DND-41 (cell line): ENCODE measurements at regions not wholly inside any gene's neighbourhood (a gene's known extent, or its start where the extent isn't known, plus 50 kb on each side); places are given as distances from the start of the nearest gene placed in this dataset.

Source experiments
- ATAC-seq: fragments of 200-7000 bp; cut with Tn5 transposase; 3 replicates; pipeline ENCODE4 v1.9.1; 2021; ENCODE audit warnings: low read depth; ENCODE audit not compliant: insufficient read depth
- DNase-seq: peaks from one replicate; pipeline ENCODE4 v3.0.0-alpha.2; 2020
- H2AFZ ChIP-seq: 2 replicates; pipeline ENCODE4 v1.6.0; 2012; ENCODE audit warnings: low read depth, low read length
- H3K27ac ChIP-seq: 2 replicates; pipeline ENCODE4 v1.5.1; 2012; ENCODE audit warnings: low read length, inconsistent platforms
- H3K27me3 ChIP-seq: fragments of 200-600 bp; sonication (generic); 2 replicates; pipeline ENCODE4 v1.6.0; 2012; ENCODE audit warnings: low read length, mild to moderate bottlenecking, inconsistent platforms; ENCODE audit not compliant: insufficient read depth, poor library complexity
- H3K36me3 ChIP-seq: 2 replicates; pipeline ENCODE4 v1.5.1; 2012; ENCODE audit warnings: low read length, inconsistent platforms; ENCODE audit not compliant: insufficient read depth
- H3K4me1 ChIP-seq: 2 replicates; pipeline ENCODE4 v1.5.1; 2012; ENCODE audit warnings: mild to moderate bottlenecking, low read length; ENCODE audit not compliant: insufficient read depth
- H3K4me2 ChIP-seq: 2 replicates; pipeline ENCODE4 v1.6.0; 2012; ENCODE audit warnings: mild to moderate bottlenecking, moderate library complexity, low read length, inconsistent platforms; ENCODE audit not compliant: insufficient read depth
- H3K4me3 ChIP-seq, 2 experiments: fragments of 200-600 bp in 1 of 2; shearing (Covaris generic) in 1 of 2; 2 replicates each; pipeline ENCODE4 v1.5.1; 2012 to 2016; ENCODE audit warnings: inconsistent platforms in 2 of 2, low read length in 2 of 2, mild to moderate bottlenecking in 2 of 2, low read depth in 1 of 2, moderate library complexity in 1 of 2
- H3K79me2 ChIP-seq: 2 replicates; pipeline ENCODE4 v1.6.0; 2012; ENCODE audit warnings: low read length, inconsistent platforms; ENCODE audit not compliant: insufficient read depth
- H3K9ac ChIP-seq: 2 replicates; pipeline ENCODE4 v1.6.0; 2012; ENCODE audit warnings: low read depth, mild to moderate bottlenecking, inconsistent platforms, low read length, moderate library complexity
- H3K9me3 ChIP-seq: 2 replicates; pipeline ENCODE4 v1.5.1; 2012; ENCODE audit warnings: low read length, moderate library complexity, mild to moderate bottlenecking, inconsistent platforms; ENCODE audit not compliant: insufficient read depth, severe bottlenecking
- H4K20me1 ChIP-seq: 2 replicates; pipeline ENCODE4 v1.6.0; 2012; ENCODE audit warnings: low read length; ENCODE audit not compliant: insufficient read depth
- CTCF ChIP-seq: IDR thresholded peaks from 2 replicates; pipeline ENCODE4 v1.5.1; 2012; ENCODE audit warnings: borderline replicate concordance, low read length, moderate library complexity, mild to moderate bottlenecking; ENCODE audit not compliant: poor library complexity, severe bottlenecking; ENCODE audit errors: extremely low read depth
- EZH2 ChIP-seq: IDR thresholded peaks from 3 replicates; pipeline ENCODE4 v1.6.1; 2012; ENCODE audit warnings: borderline replicate concordance, low read depth, mild to moderate bottlenecking, moderate library complexity, low read length, inconsistent platforms; ENCODE audit not compliant: severe bottlenecking

- no peak for DNase-seq
- H3K79me2 ChIP-seq = no peaks in the 10 kb centered on the region
- no peak for ATAC-seq
- peaks cover 8% of the 10 kb centered on the region for H3K4me1 ChIP-seq
- H2AFZ ChIP-seq = no peak overlapping the region
- no peak overlapping the region for H3K27ac ChIP-seq
- H3K9me3 ChIP-seq = no peaks in the 10 kb centered on the region
- H3K9ac ChIP-seq = no peak overlapping the region
- no peaks in the 10 kb centered on the region for H3K36me3 ChIP-seq
- H3K4me2 ChIP-seq = no peak overlapping the region
- H3K27me3 ChIP-seq = no peaks in the 10 kb centered on the region
- H4K20me1 ChIP-seq = no peaks in the 10 kb centered on the region
- TF ChIP-seq EZH2 (no peak), CTCF (no peak)
- no peak overlapping the region for H3K4me3 ChIP-seq
Measured at GRCh38 chr7:108719631-108720030, 150.0 kb downstream of the DNAJB9 start.

- no peak overlapping the region for H3K9ac ChIP-seq
- no peak overlapping the region for H2AFZ ChIP-seq
- H3K36me3 ChIP-seq = no peaks in the 10 kb centered on the region
- no peaks in the 10 kb centered on the region for H3K27me3 ChIP-seq
- H4K20me1 ChIP-seq = no peaks in the 10 kb centered on the region
- H3K27ac ChIP-seq = no peak overlapping the region
- TF ChIP-seq EZH2 = no peak
- no peak for TF ChIP-seq CTCF
- H3K9me3 ChIP-seq = no peaks in the 10 kb centered on the region
- no peak overlapping the region for H3K4me3 ChIP-seq
- ATAC-seq = no peak
- H3K4me2 ChIP-seq = no peak overlapping the region
- H3K4me1 ChIP-seq = no peaks in the 10 kb centered on the region
- no peaks in the 10 kb centered on the region for H3K79me2 ChIP-seq
- no peak for DNase-seq
Measured at GRCh38 chr7:108722561-108722960, 152.9 kb downstream of the DNAJB9 start.

GRCh38 chr7:108723381-108723814 lies 153.7 kb downstream of the DNAJB9 start:
- Histone ChIP-seq H2AFZ (no peak overlapping the region), H3K79me2 (no peaks in the 10 kb centered on the region), H3K27me3 (no peaks in the 10 kb centered on the region), H3K4me2 (no peak overlapping the region), H3K9me3 (no peaks in the 10 kb centered on the region), H3K27ac (no peak overlapping the region), H3K9ac (no peak overlapping the region), H4K20me1 (no peaks in the 10 kb centered on the region), H3K4me3 (no peak overlapping the region), H3K4me1 (no peaks in the 10 kb centered on the region), H3K36me3 (no peaks in the 10 kb centered on the region)
- no peak for ATAC-seq
- no peak for DNase-seq
- TF ChIP-seq CTCF (no peak), EZH2 (no peak)
